ENCODE measurements at regions not wholly inside any gene's neighbourhood (a gene's known extent, or its start where the extent isn't known, plus 50 kb on each side); places are given as distances from the start of the nearest gene placed in this dataset.

GRCh38 chr6:166014966-166015365, 152.7 kb downstream of the TBXT start:
- no peak for DNase-seq (ENCODE audit: extremely low read depth in 1 of 2, low read depth in 1 of 2)

DNA sequence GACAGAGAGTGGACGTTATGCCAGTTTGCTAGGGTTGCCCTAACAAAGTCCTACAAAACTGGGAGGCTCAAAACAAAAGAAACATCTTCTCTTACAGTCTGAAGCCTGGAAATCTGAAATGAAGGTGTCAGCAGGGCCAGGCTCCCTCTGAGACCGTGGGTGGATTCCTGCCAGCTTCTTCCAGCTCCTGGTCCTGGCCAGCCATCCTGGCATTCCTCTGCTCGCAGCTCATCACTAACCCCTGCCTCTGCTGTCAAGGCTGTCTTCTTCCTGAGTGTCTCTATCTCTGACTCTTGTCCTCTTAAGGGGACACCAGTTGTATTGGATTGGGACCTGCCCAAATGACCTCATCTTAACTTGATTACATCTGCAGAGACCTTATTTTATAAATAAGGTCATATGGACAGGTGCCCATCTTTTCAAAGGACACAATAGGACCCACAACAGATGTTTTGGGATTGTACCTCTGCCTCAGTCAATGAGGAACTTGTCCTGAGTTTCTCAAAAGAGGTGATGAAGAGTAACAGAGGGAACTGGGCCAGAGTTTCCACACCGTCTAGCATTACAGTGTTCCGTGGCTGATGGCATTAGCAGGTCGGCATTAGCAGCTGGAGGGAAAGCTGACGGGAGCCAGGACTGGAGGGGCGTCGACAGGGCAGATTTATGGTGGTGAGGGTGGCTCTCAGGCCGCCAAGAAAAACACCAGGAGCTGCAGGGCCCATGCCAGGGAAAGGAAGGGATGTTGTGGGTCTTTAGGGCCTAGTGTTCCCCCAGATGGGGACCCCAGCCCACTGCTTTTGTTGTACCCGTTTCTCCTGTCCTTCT, 157.3 kb downstream of the TBXT start:
- DNase-seq (ENCODE audit: extremely low read depth in 1 of 2, low read depth in 1 of 2) = no peak

DNA sequence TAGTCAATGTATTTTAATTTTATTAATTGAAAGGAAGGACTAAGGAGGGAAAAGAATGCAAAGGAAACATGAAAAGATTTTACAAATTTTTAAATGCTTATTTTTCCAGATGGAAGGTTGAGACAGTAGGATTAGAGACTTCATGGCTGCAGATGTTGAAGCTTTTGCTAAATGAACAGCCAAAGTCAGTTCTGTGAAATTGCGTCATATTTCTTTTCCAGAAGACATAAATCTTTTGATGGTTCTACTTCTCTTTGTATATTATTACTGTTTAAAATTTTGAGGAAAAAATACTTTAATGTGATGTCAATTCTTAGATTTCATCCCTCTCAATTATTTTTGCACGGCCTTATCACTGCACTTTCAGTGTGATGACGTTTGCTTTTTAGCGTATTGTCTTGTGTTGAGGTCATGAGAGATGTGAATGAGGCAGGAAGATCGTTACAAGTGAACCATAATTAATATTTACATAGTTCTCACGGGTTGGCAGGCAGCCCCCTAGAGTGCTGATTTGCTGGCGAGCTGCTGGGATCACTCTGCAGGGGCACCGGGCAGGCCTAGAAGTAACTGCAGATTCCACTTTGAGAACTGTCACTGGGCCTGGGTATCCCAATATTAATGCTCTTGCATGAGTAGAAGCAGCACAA, 158.1 kb downstream of the TBXT start:
- DNase-seq (ENCODE audit: extremely low read depth in 1 of 2, low read depth in 1 of 2) = no peak

DNA sequence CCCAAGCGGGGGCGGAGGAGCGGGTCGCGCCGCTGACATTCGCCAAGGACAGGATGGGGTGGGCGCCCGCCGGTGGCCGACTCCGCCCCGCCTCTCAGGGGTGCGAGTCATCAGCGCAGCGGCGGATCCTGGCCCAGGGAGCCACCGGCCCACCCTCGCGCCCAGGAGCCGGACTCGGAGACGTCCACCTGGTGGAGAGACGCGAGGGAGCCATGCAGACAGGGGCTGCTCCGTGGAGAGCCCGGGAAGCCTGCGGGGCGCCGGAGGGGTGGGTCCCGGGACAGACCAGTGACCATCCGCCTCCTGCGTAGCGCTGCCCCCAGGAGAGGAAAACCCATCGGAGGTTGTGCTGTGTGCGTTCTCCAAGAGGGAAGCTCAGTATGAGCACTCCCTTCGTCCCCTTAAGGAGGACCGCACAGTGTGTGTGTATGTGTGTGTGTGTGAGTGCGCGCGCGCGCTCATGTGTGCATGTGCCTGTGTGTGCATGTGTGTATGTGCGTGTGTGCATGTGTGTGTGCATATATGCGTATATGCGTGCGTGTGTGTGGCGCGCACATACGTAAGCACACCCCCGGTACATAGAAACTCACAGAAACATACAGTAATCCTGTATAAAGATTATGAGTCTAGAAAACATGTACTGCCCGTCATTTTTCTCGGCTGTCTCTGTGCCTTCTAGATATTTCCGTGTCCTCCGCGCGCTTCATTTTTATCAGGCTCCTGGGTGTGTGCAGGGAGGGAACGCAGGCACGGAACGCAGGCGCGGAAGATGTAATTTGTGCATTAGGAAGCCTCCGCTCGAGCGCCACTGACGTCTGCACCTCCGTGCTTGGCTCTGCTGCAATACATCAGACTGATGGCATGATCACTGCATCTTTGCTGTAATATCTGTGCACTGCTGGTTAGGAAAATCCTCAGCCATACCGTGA, 158.9 kb downstream of the TBXT start:
- DNase-seq (ENCODE audit: extremely low read depth in 1 of 2, low read depth in 1 of 2) = no peak

- no peak for DNase-seq (ENCODE audit: extremely low read depth in 1 of 2, low read depth in 1 of 2)
Observed at GRCh38 chr6:166007349-166008263, 160.0 kb downstream of the TBXT start.

- no peak for DNase-seq (ENCODE audit: extremely low read depth in 1 of 2, low read depth in 1 of 2)
Observed at GRCh38 chr6:166006900-166007301, 160.8 kb downstream of the TBXT start.

- no peak for DNase-seq (ENCODE audit: extremely low read depth in 1 of 2, low read depth in 1 of 2)
Observed at GRCh38 chr6:166005944-166006899, 161.4 kb downstream of the TBXT start.

DNA sequence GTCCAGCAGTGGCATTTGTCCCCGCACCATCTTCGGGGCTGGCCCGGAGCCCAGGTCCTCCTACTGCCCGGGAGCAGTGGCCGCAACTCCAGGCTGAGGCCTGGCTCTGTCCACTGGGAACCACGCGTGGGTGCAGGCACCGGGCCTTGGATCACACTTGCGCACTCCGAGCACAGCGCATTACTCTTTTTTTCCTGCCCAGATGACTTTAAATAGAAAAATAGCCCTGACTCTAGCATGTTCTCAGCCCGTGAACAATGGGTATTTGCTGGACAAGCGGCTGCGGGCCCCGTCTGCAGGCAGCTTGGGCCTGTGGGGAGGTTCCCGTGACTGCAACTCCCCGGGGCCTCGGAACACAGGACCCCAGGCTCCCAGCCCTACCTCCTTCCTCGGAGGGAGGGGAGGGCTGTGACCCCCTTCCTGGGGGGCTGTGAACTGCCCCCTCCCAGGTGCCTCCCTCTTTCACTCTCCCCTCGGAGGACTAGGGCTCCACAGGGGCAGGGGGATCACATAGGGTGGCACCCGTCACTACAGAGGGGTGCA, 162.2 kb downstream of the TBXT start:
- no peak for DNase-seq (ENCODE audit: extremely low read depth in 1 of 2, low read depth in 1 of 2)

GRCh38 chr6:166004876-166005275, 162.8 kb downstream of the TBXT start:
- no peak for DNase-seq (ENCODE audit: extremely low read depth in 1 of 2, low read depth in 1 of 2)

DNA sequence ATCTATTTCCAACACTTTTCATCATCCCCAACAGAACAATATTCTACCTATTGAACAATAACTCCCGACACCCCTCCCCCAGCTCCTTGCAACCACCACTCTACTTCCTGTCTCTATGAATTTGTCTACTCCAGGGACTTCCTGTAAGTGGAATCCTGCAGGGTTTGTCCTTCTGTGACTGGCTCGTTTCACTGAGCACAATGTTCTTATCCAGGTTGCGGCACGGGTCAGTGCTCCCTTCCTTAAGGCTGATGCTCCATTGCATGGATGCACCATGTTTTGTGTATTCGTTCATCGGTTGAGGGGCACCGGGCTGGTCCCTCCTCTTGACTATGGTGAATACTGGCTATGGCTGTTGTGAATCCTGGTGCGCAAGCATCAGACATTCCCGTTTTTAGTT, 163.2 kb downstream of the TBXT start:
- no peak for DNase-seq (ENCODE audit: extremely low read depth in 1 of 2, low read depth in 1 of 2)

DNA sequence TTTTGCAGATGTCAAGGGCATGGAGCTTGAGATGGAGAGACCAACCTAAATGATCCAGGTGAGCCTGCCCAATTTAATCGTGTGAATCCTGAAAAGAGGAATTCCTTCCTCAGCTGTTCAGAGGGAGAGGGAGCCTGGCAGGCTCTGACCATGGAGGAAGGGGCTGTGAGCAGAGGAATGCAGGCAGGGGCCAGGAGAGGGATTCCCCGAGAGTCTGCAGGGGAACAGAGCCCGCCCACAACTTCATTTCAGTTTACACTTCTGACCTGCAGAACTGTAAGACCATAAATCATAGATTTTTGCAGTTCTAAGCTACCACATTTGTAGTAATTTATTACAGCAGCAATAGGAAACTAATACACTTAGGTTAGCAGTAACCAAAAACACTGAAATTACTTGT, 164.1 kb downstream of the TBXT start:
- DNase-seq (ENCODE audit: extremely low read depth in 1 of 2, low read depth in 1 of 2) = no peak

DNA sequence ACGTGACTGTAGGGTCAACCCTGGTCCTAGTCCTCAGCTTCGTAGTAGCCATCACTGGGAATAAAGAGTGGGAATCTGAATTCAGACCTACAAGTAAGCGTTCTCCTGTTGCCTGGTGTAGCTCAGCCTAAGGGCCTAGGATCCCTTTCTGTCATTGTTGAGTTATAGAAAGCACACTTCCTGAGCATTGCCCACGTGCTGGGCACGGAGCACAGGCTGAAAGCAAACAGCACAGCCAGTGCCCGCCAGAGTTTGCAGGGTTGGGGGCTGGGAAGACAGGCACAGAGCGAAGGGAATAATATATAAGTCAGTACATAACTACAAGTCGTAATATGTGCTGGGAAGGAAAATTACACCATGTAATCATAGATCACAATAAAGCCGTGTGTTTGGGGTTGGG, 166.3 kb downstream of the TBXT start:
- DNase-seq (ENCODE audit: extremely low read depth in 1 of 2, low read depth in 1 of 2) = no peak

- DNase-seq (ENCODE audit: extremely low read depth in 1 of 2, low read depth in 1 of 2) = no peak
Observed at GRCh38 chr6:165999279-165999678, 168.4 kb downstream of the TBXT start.

GRCh38 chr6:165998072-165998471, 169.6 kb downstream of the TBXT start:
- DNase-seq (ENCODE audit: extremely low read depth in 1 of 2, low read depth in 1 of 2) = no peak

- DNase-seq (ENCODE audit: extremely low read depth in 1 of 2, low read depth in 1 of 2) = no peak
Observed at GRCh38 chr6:165991341-165991740, 176.3 kb downstream of the TBXT start.

- no peak for DNase-seq (ENCODE audit: extremely low read depth in 1 of 2, low read depth in 1 of 2)
Observed at GRCh38 chr6:165990216-165990615, 177.4 kb downstream of the TBXT start.

GRCh38 chr6:165988757-165989456, 178.7 kb downstream of the TBXT start:
- no peak for DNase-seq (ENCODE audit: extremely low read depth in 1 of 2, low read depth in 1 of 2)

DNA sequence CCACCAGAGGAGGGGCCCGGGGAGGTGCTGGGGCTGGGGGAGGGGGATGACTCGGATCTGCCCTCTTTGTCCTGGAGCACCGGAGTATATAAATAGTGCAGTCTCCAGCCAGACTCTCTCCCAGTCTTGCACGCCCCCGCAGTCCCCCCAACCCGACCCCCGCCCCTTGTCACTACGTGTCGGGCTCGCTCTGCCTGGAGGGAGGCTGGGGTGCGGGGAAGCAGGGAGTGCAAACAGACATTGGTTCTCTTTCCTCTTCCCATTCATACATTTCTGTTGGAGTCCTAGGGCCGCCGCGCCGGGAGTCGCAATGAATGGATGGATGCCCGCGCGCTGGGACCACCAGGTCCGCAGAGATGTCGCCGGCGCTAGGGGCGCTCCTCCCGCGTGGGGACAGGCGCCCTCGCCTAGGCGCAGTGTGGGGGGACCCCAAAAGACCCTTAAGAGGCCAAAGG, 179.3 kb downstream of the TBXT start:
- no peak for DNase-seq (ENCODE audit: extremely low read depth in 1 of 2, low read depth in 1 of 2)

Data from stimulated activated CD8-positive, alpha-beta memory T cell treated with anti-CD3 and anti-CD28 coated beads, Interleukin-7, amount 100 ng/mL, for 48 hours (primary cell).